Lung (tissue), 11 donors: ENCODE measurements at regions not wholly inside any gene's neighbourhood (a gene's known extent, or its start where the extent isn't known, plus 50 kb on each side); places are given as distances from the start of the nearest gene placed in this dataset.

Experiments used
- ATAC-seq: fragments of 200-7000 bp; cut with Tn5 transposase; one replicate; pipeline ENCODE4 v1.9.1; 2020; ENCODE audit warnings: moderate number of reproducible peaks; ENCODE audit not compliant: insufficient read depth, low FRiP score
- DNase-seq, 3 donors: peaks; one replicate each; pipeline ENCODE4 v3.0.0-alpha.2; 2013 to 2017
- H3K27ac ChIP-seq, 2 donors: one replicate each; pipeline ENCODE4 v1.5.1; 2013; ENCODE audit warnings: mild to moderate bottlenecking in 2 of 2, moderate library complexity in 2 of 2, control low read depth in 1 of 2, inconsistent platforms in 1 of 2, low read depth in 1 of 2, low read length in 1 of 2
- H3K27me3 ChIP-seq, 3 donors: one replicate each; pipeline ENCODE4 v1.5.1; 2013; ENCODE audit warnings: low read length in 2 of 3; ENCODE audit not compliant: control insufficient read depth in 3 of 3, insufficient read depth in 3 of 3
- H3K36me3 ChIP-seq, 4 donors: one replicate each; pipeline ENCODE4 v1.5.1; 2013; ENCODE audit warnings: low read length in 4 of 4, mild to moderate bottlenecking in 1 of 4, moderate library complexity in 1 of 4; ENCODE audit not compliant: control insufficient read depth in 4 of 4, insufficient read depth in 4 of 4
- H3K4me1 ChIP-seq, 5 donors: one replicate each; pipeline ENCODE4 v1.5.1; 2013; ENCODE audit warnings: low read length in 5 of 5, mild to moderate bottlenecking in 2 of 5, moderate library complexity in 1 of 5; ENCODE audit not compliant: control insufficient read depth in 5 of 5, insufficient read depth in 5 of 5
- H3K4me3 ChIP-seq: one replicate; pipeline ENCODE4 v1.5.1; 2013; ENCODE audit warnings: mild to moderate bottlenecking, control low read depth, moderate library complexity
- H3K9ac ChIP-seq, 2 donors: one replicate each; pipeline ENCODE4 v1.5.1; 2013; ENCODE audit warnings: low read length in 2 of 2, control low read depth in 1 of 2; ENCODE audit not compliant: insufficient read depth in 1 of 2
- H3K9me3 ChIP-seq, 4 donors: one replicate each; pipeline ENCODE4 v1.5.1; 2013; ENCODE audit warnings: low read length in 3 of 4, mild to moderate bottlenecking in 1 of 4, moderate library complexity in 1 of 4; ENCODE audit not compliant: control insufficient read depth in 4 of 4, insufficient read depth in 3 of 4
- WGBS, 2 donors: extraction: QIAGEN DNeasy Blood & Tissue Kit; methylation state at CpG; one replicate each; pipeline ENCODE4 v1.1.7; 2013; 5-methylcytosine and 5-hydroxymethylcytosine counted together
- TF ChIP-seq, protein P1 (sequence below): IDR thresholded peaks from 2 replicates; pipeline ENCODE4 v1.5.1; 2012; ENCODE audit warnings: mild to moderate bottlenecking; ENCODE audit errors: control extremely low read depth, extremely low read depth
- donor health status: control.
- donor health status: control.
- donor health status: Bipolar disorder and iron deficiency.
- donor health status: healthy.
- donor health status: DM: yes; HTN: yes; CAD: no.

- no peaks in the 10 kb centered on the region for H3K27me3 ChIP-seq
- no peak overlapping the region for H3K4me3 ChIP-seq
- 75 to 76% methylated on average over 20 of the region's 20 CpGs for WGBS, 2 donors
- no peaks in the 10 kb centered on the region for H3K9me3 ChIP-seq
- TF ChIP-seq, protein P1, sequence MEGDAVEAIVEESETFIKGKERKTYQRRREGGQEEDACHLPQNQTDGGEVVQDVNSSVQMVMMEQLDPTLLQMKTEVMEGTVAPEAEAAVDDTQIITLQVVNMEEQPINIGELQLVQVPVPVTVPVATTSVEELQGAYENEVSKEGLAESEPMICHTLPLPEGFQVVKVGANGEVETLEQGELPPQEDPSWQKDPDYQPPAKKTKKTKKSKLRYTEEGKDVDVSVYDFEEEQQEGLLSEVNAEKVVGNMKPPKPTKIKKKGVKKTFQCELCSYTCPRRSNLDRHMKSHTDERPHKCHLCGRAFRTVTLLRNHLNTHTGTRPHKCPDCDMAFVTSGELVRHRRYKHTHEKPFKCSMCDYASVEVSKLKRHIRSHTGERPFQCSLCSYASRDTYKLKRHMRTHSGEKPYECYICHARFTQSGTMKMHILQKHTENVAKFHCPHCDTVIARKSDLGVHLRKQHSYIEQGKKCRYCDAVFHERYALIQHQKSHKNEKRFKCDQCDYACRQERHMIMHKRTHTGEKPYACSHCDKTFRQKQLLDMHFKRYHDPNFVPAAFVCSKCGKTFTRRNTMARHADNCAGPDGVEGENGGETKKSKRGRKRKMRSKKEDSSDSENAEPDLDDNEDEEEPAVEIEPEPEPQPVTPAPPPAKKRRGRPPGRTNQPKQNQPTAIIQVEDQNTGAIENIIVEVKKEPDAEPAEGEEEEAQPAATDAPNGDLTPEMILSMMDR = no peak
- no peak overlapping the region for H3K27ac ChIP-seq
- H3K36me3 ChIP-seq = no peaks in the 10 kb centered on the region
- no peak for ATAC-seq
- H3K9ac ChIP-seq = no peak overlapping the region
- no peak for DNase-seq
- no peaks in the 10 kb centered on the region for H3K4me1 ChIP-seq
Measured at GRCh38 chr2:129904532-129905446, 74.7 kb upstream of the RAB6C start.

DNA sequence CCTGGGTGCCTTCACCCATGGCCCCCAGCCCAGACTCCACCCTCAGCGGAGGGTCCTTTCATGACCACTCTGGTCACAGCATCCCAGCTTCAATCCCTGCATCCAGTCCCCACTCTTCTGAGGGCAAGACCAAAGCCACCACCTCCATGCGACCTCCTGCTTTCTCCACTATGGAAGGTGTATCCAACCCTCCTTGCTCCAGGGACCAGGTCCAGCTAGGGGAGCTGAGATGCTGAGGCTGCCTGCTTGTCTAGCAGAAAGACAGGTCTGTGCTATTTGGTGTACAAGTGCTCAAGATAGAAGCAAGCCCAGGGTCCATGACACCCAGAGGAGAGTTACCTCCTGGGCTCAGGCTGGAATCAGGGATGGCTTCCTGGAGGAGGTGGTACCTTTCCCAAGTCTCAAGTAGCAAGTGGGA lies 73.8 kb upstream of the RAB6C start:
- TF ChIP-seq, protein P1 = no peak
- H3K4me3 ChIP-seq = no peak overlapping the region
- no peak overlapping the region for H3K9ac ChIP-seq
- no peaks in the 10 kb centered on the region for H3K4me1 ChIP-seq
- 93 to 94% methylated on average over 2 of the region's 2 CpGs for WGBS, 2 donors
- DNase-seq = no peak
- no peaks in the 10 kb centered on the region for H3K36me3 ChIP-seq
- no peak for ATAC-seq
- H3K27ac ChIP-seq = no peak overlapping the region
- H3K9me3 ChIP-seq = no peaks in the 10 kb centered on the region
- H3K27me3 ChIP-seq = no peaks in the 10 kb centered on the region

GRCh38 chr2:129906139-129906860 lies 73.2 kb upstream of the RAB6C start:
- Histone ChIP-seq H3K9me3 (no peaks in the 10 kb centered on the region), H3K36me3 (no peaks in the 10 kb centered on the region), H3K27ac (no peak overlapping the region), H3K4me3 (no peak overlapping the region), H3K9ac (no peak overlapping the region), H3K27me3 (no peaks in the 10 kb centered on the region), H3K4me1 (no peaks in the 10 kb centered on the region)
- no peak for DNase-seq
- 70 to 79% methylated on average over 13 of the region's 13 CpGs for WGBS, 2 donors
- no peak for ATAC-seq
- TF ChIP-seq, protein P1 = no peak
